NCI-H146 treated with DMSO at 0.1 percent for 48 hours (cell line): ENCODE measurements at regions not wholly inside any gene's neighbourhood (a gene's known extent, or its start where the extent isn't known, plus 50 kb on each side); places are given as distances from the start of the nearest gene placed in this dataset.

Experiments used
- DNase-seq: peaks from one replicate; lab custom pipeline; 2025; ENCODE audit not compliant: unreplicated experiment; lab: John Stamatoyannopoulos, UW

- no peak for DNase-seq
These were observed 195.5 kb downstream of the SIM1 start for GRCh38 chr6:100269189-100269588.

GRCh38 chr6:100268326-100268725, 196.4 kb downstream of the SIM1 start:
- DNase-seq: no peak

- DNase-seq: no peak
These were observed 197.0 kb downstream of the SIM1 start for GRCh38 chr6:100267721-100268123.

- peak; percentile 18 for DNase-seq
These were observed 198.0 kb downstream of the SIM1 start for GRCh38 chr6:100266494-100267401.

GRCh38 chr6:100262086-100262485, 202.6 kb downstream of the SIM1 start:
- no peak for DNase-seq

- no peak for DNase-seq
These were observed 203.2 kb downstream of the SIM1 start for GRCh38 chr6:100261486-100261885.

GRCh38 chr6:100260584-100260983, 204.1 kb downstream of the SIM1 start:
- DNase-seq: no peak

GRCh38 chr6:100259865-100260264, 204.9 kb downstream of the SIM1 start:
- DNase-seq: no peak

- DNase-seq: no peak
These were observed 206.0 kb downstream of the SIM1 start for GRCh38 chr6:100258752-100259151.

- peak; percentile 59 for DNase-seq
These were observed 206.8 kb downstream of the SIM1 start for GRCh38 chr6:100257793-100258395.

GRCh38 chr6:100255701-100256100, 209.0 kb downstream of the SIM1 start:
- DNase-seq: no peak

- DNase-seq: no peak
These were observed 217.6 kb downstream of the SIM1 start for GRCh38 chr6:100247123-100247522.

- no peak for DNase-seq
These were observed 218.5 kb downstream of the SIM1 start for GRCh38 chr6:100246206-100246605.

- DNase-seq: no peak
These were observed 223.9 kb downstream of the SIM1 start for GRCh38 chr6:100240798-100241197.

GRCh38 chr6:100237821-100238220, 226.9 kb downstream of the SIM1 start:
- DNase-seq: no peak

- no peak for DNase-seq
These were observed 228.3 kb downstream of the SIM1 start for GRCh38 chr6:100236389-100236788.

GRCh38 chr6:100235631-100236030, 229.1 kb downstream of the SIM1 start:
- no peak for DNase-seq

- DNase-seq: no peak
These were observed 230.1 kb downstream of the SIM1 start for GRCh38 chr6:100234625-100235024.

- DNase-seq: no peak
These were observed 231.7 kb downstream of the SIM1 start for GRCh38 chr6:100232781-100233573.

- DNase-seq: no peak
These were observed 233.8 kb downstream of the SIM1 start for GRCh38 chr6:100230953-100231316.

GRCh38 chr6:100230115-100230952, 234.4 kb downstream of the SIM1 start:
- no peak for DNase-seq
